ENCODE measurements at regions not wholly inside any gene's neighbourhood (a gene's known extent, or its start where the extent isn't known, plus 50 kb on each side); places are given as distances from the start of the nearest gene placed in this dataset.

DNA sequence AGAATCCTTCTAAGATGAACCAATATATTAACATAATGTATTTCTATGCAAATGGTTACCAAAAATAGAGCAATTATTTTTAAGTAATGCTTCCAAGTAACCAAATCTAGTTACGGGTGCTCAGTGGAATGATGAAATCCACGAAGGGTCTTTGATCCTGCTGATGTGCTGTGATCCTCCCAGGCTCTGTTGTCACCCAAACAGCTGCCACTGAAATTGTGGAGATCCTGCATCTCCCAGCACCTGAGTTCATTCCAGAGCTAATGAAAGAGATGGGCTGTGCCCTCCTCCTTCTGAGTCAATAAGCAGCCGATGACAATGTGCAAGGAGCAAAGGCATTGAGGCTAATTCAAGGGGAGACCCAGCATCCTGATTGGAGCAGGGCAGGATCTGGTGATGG is 362.4 kb upstream of the SOX11 start:
- TF ChIP-seq, protein P1, sequence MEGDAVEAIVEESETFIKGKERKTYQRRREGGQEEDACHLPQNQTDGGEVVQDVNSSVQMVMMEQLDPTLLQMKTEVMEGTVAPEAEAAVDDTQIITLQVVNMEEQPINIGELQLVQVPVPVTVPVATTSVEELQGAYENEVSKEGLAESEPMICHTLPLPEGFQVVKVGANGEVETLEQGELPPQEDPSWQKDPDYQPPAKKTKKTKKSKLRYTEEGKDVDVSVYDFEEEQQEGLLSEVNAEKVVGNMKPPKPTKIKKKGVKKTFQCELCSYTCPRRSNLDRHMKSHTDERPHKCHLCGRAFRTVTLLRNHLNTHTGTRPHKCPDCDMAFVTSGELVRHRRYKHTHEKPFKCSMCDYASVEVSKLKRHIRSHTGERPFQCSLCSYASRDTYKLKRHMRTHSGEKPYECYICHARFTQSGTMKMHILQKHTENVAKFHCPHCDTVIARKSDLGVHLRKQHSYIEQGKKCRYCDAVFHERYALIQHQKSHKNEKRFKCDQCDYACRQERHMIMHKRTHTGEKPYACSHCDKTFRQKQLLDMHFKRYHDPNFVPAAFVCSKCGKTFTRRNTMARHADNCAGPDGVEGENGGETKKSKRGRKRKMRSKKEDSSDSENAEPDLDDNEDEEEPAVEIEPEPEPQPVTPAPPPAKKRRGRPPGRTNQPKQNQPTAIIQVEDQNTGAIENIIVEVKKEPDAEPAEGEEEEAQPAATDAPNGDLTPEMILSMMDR (IDR thresholded peaks at IDR 0.05), result no peak
- no peak for TF ChIP-seq ZFX (IDR thresholded peaks at IDR 0.05; ENCODE audit: borderline replicate concordance)
